HepG2 (cell line): ENCODE measurements at regions not wholly inside any gene's neighbourhood (a gene's known extent, or its start where the extent isn't known, plus 50 kb on each side); places are given as distances from the start of the nearest gene placed in this dataset.

Source experiments
- ATAC-seq: fragments of 200-7000 bp; cut with Tn5 transposase; 3 replicates; pipeline ENCODE4 v1.9.1; 2020; ENCODE audit warnings: mild to moderate bottlenecking, moderate library complexity
- BruUV-seq: library from RNA; stranded (reverse); fragments of 400-500 nt; replicated peaks from 2 replicates; lab custom pipeline; 2021; lab: Mats Ljungman, UMichigan
- CTCF ChIA-PET: fragments of 300-600 bp; formaldehyde crosslinking; extraction: SDS; loops from one replicate; lab custom pipeline; 2021; ENCODE audit warnings: low total read pairs, inconsistent platforms, low intra/inter-chr PET ratio; lab: Yijun Ruan, JAX
- POLR2A ChIA-PET: fragments of 350-600 bp; sonication (Branson Sonifier 250); formaldehyde crosslinking; loops from one replicate; lab custom pipeline; 2020; ENCODE audit warnings: antibody characterized with exemption, inconsistent platforms; lab: Yijun Ruan, JAX
- DNase-seq: peaks from one replicate; pipeline ENCODE4 v3.0.0-alpha.2; 2015; ENCODE audit warnings: low spot score
- FAIRE-seq: peaks from 3 replicates; lab custom pipeline; 2011; peaks lifted over from hg19 to GRCh38; lab: Jason Lieb, UNC
- H2AFZ ChIP-seq: one replicate; pipeline ENCODE4 v1.6.1; 2011; ENCODE audit warnings: low read length, inconsistent platforms
- H3K27ac ChIP-seq: fragments of 300-600 bp; 3 replicates; pipeline ENCODE4 v1.8.0; 2011; ENCODE audit warnings: mixed run types, mild to moderate bottlenecking, mixed read lengths, low read length, inconsistent platforms; ENCODE audit not compliant: insufficient read depth; ENCODE audit errors: extremely low read length
- H3K27me3 ChIP-seq, 2 experiments: fragments of 200-600 bp in 1 of 2; 2 replicates in 1 of 2; 3 replicates in 1 of 2; pipeline versions ENCODE4 v1.6.0 to v1.8.0; 2011; ENCODE audit warnings: low read length in 2 of 2, mild to moderate bottlenecking in 2 of 2, moderate library complexity in 2 of 2, inconsistent platforms in 1 of 2; ENCODE audit not compliant: insufficient read depth in 2 of 2, control insufficient read depth in 1 of 2
- H3K36me3 ChIP-seq, 2 experiments: fragments of 200-600 bp in 1 of 2; replicated peaks in 1 of 2; 2 replicates in 1 of 2; 3 replicates in 1 of 2; pipeline versions ENCODE4 v1.5.1 to v1.8.0; 2011; ENCODE audit warnings: low read length in 2 of 2, inconsistent platforms in 1 of 2; ENCODE audit not compliant: insufficient read depth in 2 of 2, control insufficient read depth in 1 of 2
- H3K4me1 ChIP-seq: 2 replicates; pipeline ENCODE4 v1.5.1; 2012; ENCODE audit warnings: low read length, inconsistent platforms; ENCODE audit not compliant: insufficient read depth
- H3K4me2 ChIP-seq: 2 replicates; pipeline ENCODE4 v1.6.0; 2011; ENCODE audit warnings: low read depth, low read length, inconsistent platforms
- H3K4me3 ChIP-seq, 3 experiments: fragments of 200-600 bp in 1 of 3; sonication (generic), shearing (Covaris generic) in 1 of 3; replicated peaks in 1 of 3; 2 replicates each; pipeline ENCODE4 v1.5.1; 2011 to 2016; ENCODE audit warnings: low read length in 3 of 3, inconsistent platforms in 2 of 3, low read depth in 2 of 3, mild to moderate bottlenecking in 2 of 3, control low read depth in 1 of 3, mixed read lengths in 1 of 3; ENCODE audit not compliant: insufficient read depth in 1 of 3
- H3K79me2 ChIP-seq: one replicate; pipeline ENCODE4 v1.6.1; 2011; ENCODE audit warnings: low read length, inconsistent platforms; ENCODE audit not compliant: insufficient read depth
- H3K9ac ChIP-seq: 2 replicates; pipeline ENCODE4 v1.6.0; 2011; ENCODE audit warnings: mild to moderate bottlenecking, low read depth, low read length, inconsistent platforms; ENCODE audit not compliant: insufficient read depth
- H3K9me3 ChIP-seq: 2 replicates; pipeline ENCODE4 v1.5.1; 2012; ENCODE audit warnings: mild to moderate bottlenecking, low read length
- H4K20me1 ChIP-seq: 2 replicates; pipeline ENCODE4 v1.6.0; 2011; ENCODE audit warnings: inconsistent platforms, mild to moderate bottlenecking, low read length, moderate library complexity; ENCODE audit not compliant: insufficient read depth
- KIAA2018 ChIP-seq: sonication (generic); formaldehyde crosslinking; IDR thresholded peaks from 2 replicates; pipeline ENCODE4 v1.5.0; 2020; ENCODE audit warnings: mild to moderate bottlenecking, missing genetic modification reagents, borderline replicate concordance
- WGBS: methylation state at CpG from one replicate; pipeline ENCODE4 v1.1.6; 2017; ENCODE audit warnings: low lambda C conversion rate; 5-methylcytosine and 5-hydroxymethylcytosine counted together
- in situ Hi-C: cut with HindIII; loops from 2 replicates; pipeline ENCODE4 v1.10.0; 2017; ENCODE audit warnings: low pct_unique_long_range_greater_than_20kb; ENCODE audit not compliant: extremely low pct_ligation_motif_present
- intact Hi-C: fragments of 100-400 bp; cut with micrococcal nuclease; formaldehyde crosslinking; loops from one replicate; pipeline ENCODE4 v1.10.0; 2022; ENCODE audit not compliant: unreplicated experiment

- in situ Hi-C loops (no loop called here), intact Hi-C loops (no loop called here)
- WGBS, result 4% methylated on average over 1 of the region's 1 CpG
- Histone ChIP-seq H3K4me3 (no peak overlapping the region), H2AFZ (no peak overlapping the region), H3K9ac (no peak overlapping the region), H3K9me3 (no peaks in the 10 kb centered on the region), H4K20me1 (no peaks in the 10 kb centered on the region), H3K4me1 (no peaks in the 10 kb centered on the region), H3K36me3 (no peaks in the 10 kb centered on the region), H3K79me2 (no peaks in the 10 kb centered on the region), H3K27me3 (no peaks in the 10 kb centered on the region), H3K4me2 (no peak overlapping the region), H3K27ac (no peak overlapping the region)
- POLR2A ChIA-PET, result no interaction called here
- no peak for DNase-seq
- CTCF ChIA-PET, result no interaction called here
- no peak for TF ChIP-seq KIAA2018 (CRISPR knock-in tag)
- no peak for ATAC-seq
- no peak for FAIRE-seq
- no TSS peak for BruUV-seq
These were observed 257.6 kb upstream of the CXXC4 start for GRCh38 chr4:104752337-104752736.
